Esophagus squamous epithelium (tissue), 5 donors: ENCODE measurements at regions not wholly inside any gene's neighbourhood (a gene's known extent, or its start where the extent isn't known, plus 50 kb on each side); places are given as distances from the start of the nearest gene placed in this dataset.
"Not testable (repeated sequence)": the region's sequence is repeated elsewhere in the genome, so short reads cannot be mapped to it uniquely, and the experiment has no call there.

Source experiments
- DNase-seq: peaks from one replicate; lab custom pipeline; 2025; lab: John Stamatoyannopoulos, UW
- H3K27ac ChIP-seq, 4 donors: fragments of 200-600 bp; sonication (generic); one replicate each; pipeline ENCODE4 v1.5.1; 2016 to 2019; ENCODE audit warnings: mild to moderate bottlenecking in 1 of 4
- H3K27me3 ChIP-seq, 4 donors: fragments of 200-600 bp; sonication (generic); 1 replicate in 3 of 4; 2 replicates in 1 of 4; pipeline versions ENCODE4 v1.5.1 to v1.6.0; 2017 to 2021; ENCODE audit warnings: antibody characterized with exemption in 1 of 4
- H3K36me3 ChIP-seq, 3 donors: fragments of 200-600 bp; sonication (generic); one replicate each; pipeline ENCODE4 v1.5.1; 2016 to 2019
- H3K4me1 ChIP-seq, 3 donors: fragments of 200-600 bp; sonication (generic); one replicate each; pipeline ENCODE4 v1.5.1; 2017 to 2019
- H3K4me3 ChIP-seq, 4 donors: fragments of 200-600 bp; sonication (generic); 1 replicate in 3 of 4; 2 replicates in 1 of 4; pipeline ENCODE4 v1.5.1; 2016 to 2019; ENCODE audit warnings: mild to moderate bottlenecking in 2 of 4, moderate library complexity in 1 of 4
- H3K9me3 ChIP-seq, 3 donors: fragments of 200-600 bp; sonication (generic); one replicate each; pipeline ENCODE4 v1.5.1; 2016 to 2019
- POLR2A ChIP-seq, 4 donors: fragments of 450-650 bp; IDR thresholded peaks; one replicate each; pipeline ENCODE4 v1.6.1; 2017; ENCODE audit warnings: antibody characterized with exemption in 4 of 4, mild to moderate bottlenecking in 4 of 4, moderate library complexity in 3 of 4
- WGBS, 2 donors: methylation state at CpG; one replicate each; pipeline ENCODE4 v1.1.5; 2018; 5-methylcytosine and 5-hydroxymethylcytosine counted together
- intact Hi-C: fragments of 100-400 bp; cut with DNase I; formaldehyde crosslinking; loops from one replicate; pipeline ENCODE4 v1.15.0; 2022
- TF ChIP-seq, protein P1 (sequence below), 6 experiments: fragments of 450-650 bp in 4 of 6; fragments of 200-600 bp in 2 of 6; sonication (generic) in 2 of 6; IDR thresholded peaks; one replicate each; pipeline ENCODE4 v1.5.1; 2016 to 2019; ENCODE audit warnings: antibody characterized with exemption in 6 of 6, mild to moderate bottlenecking in 4 of 6, moderate library complexity in 4 of 6
- donor health status: DM: yes; HTN: yes; CAD: no.

DNA sequence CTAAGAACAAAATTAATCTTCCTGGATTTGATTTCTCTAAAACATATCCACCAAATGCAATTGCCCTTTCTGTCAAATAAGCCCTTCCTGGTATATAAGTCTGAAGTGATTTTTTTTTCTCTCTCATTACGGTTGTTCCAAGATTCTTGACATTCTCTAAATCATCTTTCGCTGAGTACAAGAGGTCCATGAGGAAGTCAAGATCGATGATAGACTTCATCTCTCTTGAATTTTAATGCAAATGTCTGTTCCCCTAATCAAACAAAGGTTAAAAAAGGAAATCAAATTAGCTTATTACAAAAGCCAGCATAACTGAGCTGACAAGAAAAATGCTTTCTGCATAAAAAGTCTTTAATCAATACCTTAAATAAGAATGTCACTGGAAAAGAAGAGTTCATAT is 77.4 kb upstream of the ITGB1 start:
- Histone ChIP-seq H3K27ac (no peak overlapping the region), H3K27me3 (no peaks in the 10 kb centered on the region), H3K36me3 (no peaks in the 10 kb centered on the region), H3K9me3 (no peaks in the 10 kb centered on the region), H3K4me3 (no peak overlapping the region), H3K4me1 (peaks cover 0 to 14% (median 6%) of the 10 kb centered on the region in 3 donors)
- no peak for DNase-seq
- WGBS, 2 donors, result 58 to 76% methylated on average over 3 of the region's 3 CpGs
- intact Hi-C loops, result no loop called here
- TF ChIP-seq, protein P1, sequence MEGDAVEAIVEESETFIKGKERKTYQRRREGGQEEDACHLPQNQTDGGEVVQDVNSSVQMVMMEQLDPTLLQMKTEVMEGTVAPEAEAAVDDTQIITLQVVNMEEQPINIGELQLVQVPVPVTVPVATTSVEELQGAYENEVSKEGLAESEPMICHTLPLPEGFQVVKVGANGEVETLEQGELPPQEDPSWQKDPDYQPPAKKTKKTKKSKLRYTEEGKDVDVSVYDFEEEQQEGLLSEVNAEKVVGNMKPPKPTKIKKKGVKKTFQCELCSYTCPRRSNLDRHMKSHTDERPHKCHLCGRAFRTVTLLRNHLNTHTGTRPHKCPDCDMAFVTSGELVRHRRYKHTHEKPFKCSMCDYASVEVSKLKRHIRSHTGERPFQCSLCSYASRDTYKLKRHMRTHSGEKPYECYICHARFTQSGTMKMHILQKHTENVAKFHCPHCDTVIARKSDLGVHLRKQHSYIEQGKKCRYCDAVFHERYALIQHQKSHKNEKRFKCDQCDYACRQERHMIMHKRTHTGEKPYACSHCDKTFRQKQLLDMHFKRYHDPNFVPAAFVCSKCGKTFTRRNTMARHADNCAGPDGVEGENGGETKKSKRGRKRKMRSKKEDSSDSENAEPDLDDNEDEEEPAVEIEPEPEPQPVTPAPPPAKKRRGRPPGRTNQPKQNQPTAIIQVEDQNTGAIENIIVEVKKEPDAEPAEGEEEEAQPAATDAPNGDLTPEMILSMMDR (IDR thresholded peaks at IDR 0.05), result no peak
- no peak for TF ChIP-seq POLR2A (IDR thresholded peaks at IDR 0.05)

DNA sequence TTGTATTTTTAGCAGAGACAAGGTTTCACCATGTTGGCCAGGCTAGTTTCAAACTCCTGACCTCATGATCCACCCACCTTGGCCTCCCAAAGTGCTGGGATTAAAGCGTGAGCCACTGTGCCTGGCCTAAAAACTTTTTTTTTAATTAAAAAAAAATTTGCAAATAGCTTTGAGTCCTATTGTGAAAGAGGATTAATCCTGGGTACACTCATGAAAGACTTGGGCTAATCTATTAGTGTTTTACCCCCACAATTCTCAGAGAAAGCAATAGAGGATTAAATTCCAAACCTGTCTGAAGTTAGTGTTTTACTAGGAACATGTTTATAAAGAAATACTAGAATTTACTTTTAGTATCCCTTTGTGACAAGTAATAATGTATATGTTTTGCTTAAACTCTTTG is 76.9 kb upstream of the ITGB1 start:
- TF ChIP-seq, protein P1 (IDR thresholded peaks at IDR 0.05), result no peak
- no peak for TF ChIP-seq POLR2A (IDR thresholded peaks at IDR 0.05)
- intact Hi-C loops, result no loop called here
- no peaks in the 10 kb centered on the region for H3K36me3 ChIP-seq
- H3K4me3 ChIP-seq, result no peak overlapping the region
- peaks cover 0 to 14% (median 6%) of the 10 kb centered on the region in 3 donors for H3K4me1 ChIP-seq
- H3K9me3 ChIP-seq, result no peaks in the 10 kb centered on the region
- WGBS, 2 donors, result 18 to 55% methylated on average over 1 of the region's 1 CpG
- no peak for DNase-seq
- no peaks in the 10 kb centered on the region for H3K27me3 ChIP-seq
- no peak overlapping the region for H3K27ac ChIP-seq

DNA sequence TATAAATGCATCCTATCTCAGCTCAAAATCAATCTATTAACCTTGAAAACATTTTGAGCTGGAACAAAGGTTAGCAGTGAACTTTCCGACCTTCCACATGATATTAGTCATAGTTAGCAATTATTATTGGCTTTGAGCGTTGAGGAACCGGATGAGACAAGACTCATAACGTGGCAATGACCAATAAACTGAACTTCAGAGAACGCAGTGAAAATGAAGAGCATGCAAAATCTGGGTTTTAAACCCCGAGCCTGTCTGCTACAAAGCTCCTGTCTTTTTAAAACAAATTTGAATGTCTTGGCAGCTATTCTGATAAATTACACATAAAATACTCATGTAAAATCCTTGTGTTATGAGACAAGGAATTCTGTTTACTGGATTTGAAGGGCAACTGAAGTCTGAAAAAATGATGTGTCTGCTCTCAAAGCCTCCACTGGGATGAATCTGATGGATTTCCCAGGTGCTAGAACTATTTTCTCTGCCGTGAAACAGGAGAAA is 74.7 kb upstream of the ITGB1 start:
- Histone ChIP-seq H3K27me3 (no peaks in the 10 kb centered on the region), H3K27ac (no peak overlapping the region), H3K9me3 (no peaks in the 10 kb centered on the region), H3K4me1 (peaks cover 0 to 14% (median 6%) of the 10 kb centered on the region in 3 donors), H3K36me3 (no peaks in the 10 kb centered on the region), H3K4me3 (peak overlapping the region in 1 of 4 donors; percentile 29)
- DNase-seq, result no peak
- intact Hi-C loops, result no loop called here
- 17 to 38% methylated on average over 7 of the region's 7 CpGs for WGBS, 2 donors
- TF ChIP-seq POLR2A (IDR thresholded peaks at IDR 0.05), result no peak
- TF ChIP-seq, protein P1 (IDR thresholded peaks at IDR 0.05), result no peak

DNA sequence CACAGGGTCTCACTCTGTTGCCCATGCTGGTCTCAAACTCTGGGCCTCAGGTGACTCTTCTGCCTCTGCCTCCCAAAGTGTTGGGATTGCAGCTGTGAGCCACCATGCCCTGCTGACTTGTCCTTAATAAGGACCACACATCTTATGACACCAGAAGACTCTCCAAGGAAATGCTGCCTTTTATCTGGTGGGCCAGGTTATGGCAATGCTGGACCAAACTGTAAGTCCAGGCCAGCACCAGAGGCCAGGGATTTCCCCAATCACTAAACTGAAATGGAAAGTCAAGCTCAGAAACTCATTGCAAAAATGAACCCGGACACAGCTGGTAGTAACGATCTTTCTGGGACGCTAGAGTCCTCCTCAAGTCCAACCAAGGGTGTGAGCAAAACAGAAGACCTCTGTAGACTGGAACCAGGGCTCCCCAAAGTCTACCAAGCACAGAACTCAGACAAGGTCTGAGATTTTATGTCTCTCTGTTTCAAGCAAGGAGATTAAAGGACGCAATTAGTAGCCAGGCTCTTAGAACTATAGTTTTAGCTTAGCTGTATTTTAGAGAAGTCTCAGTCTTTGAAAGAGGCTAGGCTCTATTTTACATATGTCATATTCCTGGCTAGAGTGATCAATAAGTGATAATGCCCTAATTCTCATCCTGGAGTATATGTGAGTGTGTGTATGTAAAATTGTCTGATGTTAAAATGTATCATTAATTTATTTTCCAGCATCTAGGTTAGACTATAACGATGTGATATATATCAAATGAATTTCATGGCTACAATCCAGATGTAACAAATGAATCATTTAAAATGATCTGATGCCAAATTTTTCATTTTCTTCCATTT is 74.0 kb upstream of the ITGB1 start:
- Histone ChIP-seq H3K4me3 (no peak overlapping the region), H3K9me3 (no peaks in the 10 kb centered on the region), H3K27ac (no peak overlapping the region), H3K27me3 (no peaks in the 10 kb centered on the region), H3K4me1 (peaks cover 0 to 21% (median 9%) of the 10 kb centered on the region in 3 donors), H3K36me3 (no peaks in the 10 kb centered on the region)
- no peak for DNase-seq
- 54 to 65% methylated on average over 4 to 5 of the region's 5 CpGs for WGBS, 2 donors
- TF ChIP-seq POLR2A (IDR thresholded peaks at IDR 0.05), result no peak
- TF ChIP-seq, protein P1 (IDR thresholded peaks at IDR 0.05), result no peak
- intact Hi-C loops, result no loop called here

DNA sequence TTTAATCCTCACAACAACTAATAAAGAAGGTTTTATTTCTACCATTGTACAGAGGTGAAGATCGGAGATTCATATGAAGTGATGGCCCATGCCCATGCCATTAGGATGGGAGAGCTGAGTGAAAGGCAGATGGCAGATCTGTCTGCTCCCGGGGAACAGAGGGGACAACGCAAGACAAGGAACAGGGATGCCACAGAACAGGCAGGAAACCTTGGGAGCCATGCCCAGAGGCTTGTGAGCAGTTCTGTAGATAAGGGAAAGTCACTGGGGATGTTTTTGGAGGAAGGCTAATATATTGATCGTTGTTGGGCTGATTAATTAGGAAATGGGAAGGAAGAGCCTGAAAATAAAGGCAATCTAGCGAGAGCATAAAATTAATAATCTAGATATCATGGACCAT is 73.1 kb upstream of the ITGB1 start:
- H3K4me1 ChIP-seq, result peaks cover 0 to 24% (median 10%) of the 10 kb centered on the region in 3 donors
- intact Hi-C loops, result no loop called here
- H3K4me3 ChIP-seq, result no peak overlapping the region
- no peaks in the 10 kb centered on the region for H3K27me3 ChIP-seq
- no peak for DNase-seq
- WGBS, 2 donors, result 89 to 92% methylated on average over 5 of the region's 5 CpGs
- TF ChIP-seq POLR2A (IDR thresholded peaks at IDR 0.05), result no peak
- TF ChIP-seq, protein P1 (IDR thresholded peaks at IDR 0.05), result no peak
- H3K9me3 ChIP-seq, result no peaks in the 10 kb centered on the region
- H3K27ac ChIP-seq, result no peak overlapping the region
- no peaks in the 10 kb centered on the region for H3K36me3 ChIP-seq

DNA sequence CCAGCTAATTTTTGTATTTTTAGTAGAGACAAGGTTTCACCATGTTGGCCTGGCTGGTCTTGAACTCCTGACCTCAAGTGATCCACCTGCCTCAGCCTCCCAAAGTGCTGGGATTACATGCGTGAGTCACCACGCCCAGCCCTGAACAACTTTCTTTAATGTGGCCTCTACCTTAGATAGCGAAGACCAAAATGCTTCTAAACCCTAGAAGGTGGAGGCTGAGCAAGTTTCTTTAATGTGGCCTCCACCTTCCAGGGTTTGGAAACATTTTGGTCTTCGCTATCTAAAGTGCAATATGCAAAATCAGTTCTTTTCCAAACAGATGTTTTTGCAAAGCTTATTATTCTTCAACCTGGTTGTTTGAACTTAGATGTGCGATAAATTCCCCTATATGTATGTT is 70.5 kb upstream of the ITGB1 start:
- DNase-seq, H3K9me3 ChIP-seq, H3K36me3 ChIP-seq, H3K4me3 ChIP-seq, H3K27ac ChIP-seq, H3K27me3 ChIP-seq: not testable (repeated sequence)
- intact Hi-C loops, result loop anchor here (10.0 kb wide), 1 partner anchor 126 kb away; no protein-coding TSS in a partner anchor
- 84 to 89% methylated on average over 5 of the region's 5 CpGs for WGBS, 2 donors
- peaks cover 0 to 24% (median 10%) of the 10 kb centered on the region in 3 donors for H3K4me1 ChIP-seq
